ENCODE measurements at regions not wholly inside any gene's neighbourhood (a gene's known extent, or its start where the extent isn't known, plus 50 kb on each side); places are given as distances from the start of the nearest gene placed in this dataset.

DNA sequence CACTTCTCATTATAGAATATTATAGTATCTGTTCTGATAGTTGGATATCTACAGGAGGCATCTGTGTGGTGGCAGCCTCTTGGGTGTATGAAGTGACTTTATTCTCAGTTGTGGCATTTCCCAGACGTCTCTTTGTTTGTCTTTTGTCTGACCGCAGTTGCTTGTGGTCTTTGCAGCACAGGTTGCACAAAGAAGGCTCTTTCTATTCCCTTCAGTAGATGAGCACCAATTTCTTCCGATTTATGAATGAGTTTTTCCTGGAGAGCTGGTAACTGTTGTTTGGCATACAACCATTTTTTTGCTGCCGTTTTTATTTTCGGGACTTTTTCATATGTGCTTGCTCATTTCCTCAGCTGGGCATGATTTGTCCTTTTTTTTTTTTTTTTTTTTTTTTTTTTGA lies 56.4 kb upstream of the MYO10 start:
- TF ChIP-seq, protein P1, sequence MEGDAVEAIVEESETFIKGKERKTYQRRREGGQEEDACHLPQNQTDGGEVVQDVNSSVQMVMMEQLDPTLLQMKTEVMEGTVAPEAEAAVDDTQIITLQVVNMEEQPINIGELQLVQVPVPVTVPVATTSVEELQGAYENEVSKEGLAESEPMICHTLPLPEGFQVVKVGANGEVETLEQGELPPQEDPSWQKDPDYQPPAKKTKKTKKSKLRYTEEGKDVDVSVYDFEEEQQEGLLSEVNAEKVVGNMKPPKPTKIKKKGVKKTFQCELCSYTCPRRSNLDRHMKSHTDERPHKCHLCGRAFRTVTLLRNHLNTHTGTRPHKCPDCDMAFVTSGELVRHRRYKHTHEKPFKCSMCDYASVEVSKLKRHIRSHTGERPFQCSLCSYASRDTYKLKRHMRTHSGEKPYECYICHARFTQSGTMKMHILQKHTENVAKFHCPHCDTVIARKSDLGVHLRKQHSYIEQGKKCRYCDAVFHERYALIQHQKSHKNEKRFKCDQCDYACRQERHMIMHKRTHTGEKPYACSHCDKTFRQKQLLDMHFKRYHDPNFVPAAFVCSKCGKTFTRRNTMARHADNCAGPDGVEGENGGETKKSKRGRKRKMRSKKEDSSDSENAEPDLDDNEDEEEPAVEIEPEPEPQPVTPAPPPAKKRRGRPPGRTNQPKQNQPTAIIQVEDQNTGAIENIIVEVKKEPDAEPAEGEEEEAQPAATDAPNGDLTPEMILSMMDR (conservative IDR thresholded peaks at IDR 0.05; ENCODE audit: low read depth, low read length), result no peak
- TF ChIP-seq EZH2 (IDR thresholded peaks at IDR 0.05; ENCODE audit: borderline replicate concordance, low read depth, low read length, poor library complexity, severe bottlenecking), result no peak
